WTC11 (cell line): ENCODE measurements at regions not wholly inside any gene's neighbourhood (a gene's known extent, or its start where the extent isn't known, plus 50 kb on each side); places are given as distances from the start of the nearest gene placed in this dataset.

Experiments
- ATF3 ChIP-seq: sonication (generic); formaldehyde crosslinking; conservative IDR thresholded peaks from 2 replicates; pipeline ENCODE4 v1.8.1; 2022; ENCODE audit warnings: mild to moderate bottlenecking, missing genetic modification reagents
- CBFB ChIP-seq: sonication (generic); formaldehyde crosslinking; IDR thresholded peaks from 2 replicates; pipeline ENCODE4 v1.8.1; 2022; ENCODE audit warnings: mild to moderate bottlenecking, low read depth, missing genetic modification reagents
- CREB1 ChIP-seq: sonication (generic); formaldehyde crosslinking; IDR thresholded peaks from 2 replicates; pipeline ENCODE4 v1.8.0; 2023; ENCODE audit warnings: mild to moderate bottlenecking, missing genetic modification reagents
- CTCF ChIP-seq: fragments of 200-600 bp; IDR thresholded peaks from 2 replicates; pipeline ENCODE4 v1.8.0; 2022; ENCODE audit warnings: antibody characterized with exemption
- GABPB1 ChIP-seq: sonication (generic); formaldehyde crosslinking; IDR thresholded peaks from 2 replicates; pipeline ENCODE4 v1.8.1; 2023; ENCODE audit warnings: mild to moderate bottlenecking, missing genetic modification reagents
- HMGXB4 ChIP-seq: sonication (generic); formaldehyde crosslinking; IDR thresholded peaks from 2 replicates; pipeline ENCODE4 v1.8.1; 2023; ENCODE audit warnings: mild to moderate bottlenecking, moderate library complexity, missing genetic modification reagents
- MAX ChIP-seq: sonication (generic); formaldehyde crosslinking; IDR thresholded peaks from 2 replicates; pipeline ENCODE4 v1.8.0; 2022; ENCODE audit warnings: mild to moderate bottlenecking, missing genetic modification reagents
- MLX ChIP-seq: sonication (generic); formaldehyde crosslinking; IDR thresholded peaks from 2 replicates; pipeline ENCODE4 v1.8.1; 2023; ENCODE audit warnings: mild to moderate bottlenecking, missing genetic modification reagents, moderate library complexity
- NR2C2 ChIP-seq: sonication (generic); formaldehyde crosslinking; IDR thresholded peaks from 2 replicates; pipeline ENCODE4 v1.8.0; 2022; ENCODE audit warnings: mild to moderate bottlenecking, missing genetic modification reagents
- PRDM15 ChIP-seq: sonication (generic); formaldehyde crosslinking; IDR thresholded peaks from 2 replicates; pipeline ENCODE4 v1.8.0; 2022; ENCODE audit warnings: missing genetic modification reagents
- USF2 ChIP-seq: sonication (generic); formaldehyde crosslinking; IDR thresholded peaks from 2 replicates; pipeline ENCODE4 v1.8.1; 2023; ENCODE audit warnings: mild to moderate bottlenecking, missing genetic modification reagents, moderate library complexity
- ZNF281 ChIP-seq: sonication (generic); formaldehyde crosslinking; IDR thresholded peaks from 2 replicates; pipeline ENCODE4 v1.8.0; 2023; ENCODE audit warnings: mild to moderate bottlenecking, missing genetic modification reagents
- ZNF317 ChIP-seq: sonication (generic); formaldehyde crosslinking; IDR thresholded peaks from 2 replicates; pipeline ENCODE4 v1.8.1; 2023; ENCODE audit warnings: low read depth, mild to moderate bottlenecking, moderate library complexity, missing genetic modification reagents, borderline replicate concordance
- ZNF532 ChIP-seq: fragments of 250-450 bp; sonication (Bioruptor Pico); IDR thresholded peaks from 2 replicates; pipeline ENCODE4 v1.9.0; 2021; ENCODE audit warnings: mild to moderate bottlenecking, borderline replicate concordance

- no peak for TF ChIP-seq CTCF
- TF ChIP-seq ZNF317 (CRISPR knock-in tag), result no peak
- TF ChIP-seq CREB1 (CRISPR knock-in tag), result no peak
- TF ChIP-seq ZNF281 (CRISPR knock-in tag), result no peak
- no peak for TF ChIP-seq GABPB1 (CRISPR knock-in tag)
- TF ChIP-seq PRDM15 (CRISPR knock-in tag), result no peak
- TF ChIP-seq MAX (CRISPR knock-in tag), result no peak
- TF ChIP-seq ATF3 (CRISPR knock-in tag), result no peak
- TF ChIP-seq ZNF532 (CRISPR knock-in tag), result no peak
- no peak for TF ChIP-seq USF2 (CRISPR knock-in tag)
- TF ChIP-seq NR2C2, result no peak
- no peak for TF ChIP-seq CBFB (CRISPR knock-in tag)
- TF ChIP-seq HMGXB4 (CRISPR knock-in tag), result no peak
- no peak for TF ChIP-seq MLX (CRISPR knock-in tag)
Measured at GRCh38 chr4:163249042-163249441, 82.4 kb upstream of the NAF1 start.
